ENCODE measurements at regions not wholly inside any gene's neighbourhood (a gene's known extent, or its start where the extent isn't known, plus 50 kb on each side); places are given as distances from the start of the nearest gene placed in this dataset.

DNA sequence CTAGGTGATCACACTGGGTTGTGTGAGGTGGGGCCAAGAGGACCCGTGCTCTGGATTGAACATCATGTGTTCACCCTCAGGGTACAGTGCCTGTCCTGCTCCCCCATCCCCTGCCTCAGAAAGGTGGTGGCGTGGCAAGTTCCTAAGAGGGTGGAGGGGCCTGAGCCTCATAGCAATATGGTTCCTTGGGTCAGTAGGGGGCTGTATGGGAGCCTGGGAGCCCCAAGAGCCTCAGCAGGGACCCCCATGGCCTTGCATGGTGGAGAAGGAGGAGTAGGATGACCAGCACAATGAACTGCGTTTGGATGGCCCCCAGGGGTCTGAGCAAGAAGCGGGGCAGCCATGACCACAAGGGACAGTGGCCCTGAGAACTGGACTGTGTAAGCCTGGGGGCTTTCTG lies 89.6 kb upstream of the SHB start:
- no peak for DNase-seq (ENCODE audit: low read depth in 2 of 2)

DNA sequence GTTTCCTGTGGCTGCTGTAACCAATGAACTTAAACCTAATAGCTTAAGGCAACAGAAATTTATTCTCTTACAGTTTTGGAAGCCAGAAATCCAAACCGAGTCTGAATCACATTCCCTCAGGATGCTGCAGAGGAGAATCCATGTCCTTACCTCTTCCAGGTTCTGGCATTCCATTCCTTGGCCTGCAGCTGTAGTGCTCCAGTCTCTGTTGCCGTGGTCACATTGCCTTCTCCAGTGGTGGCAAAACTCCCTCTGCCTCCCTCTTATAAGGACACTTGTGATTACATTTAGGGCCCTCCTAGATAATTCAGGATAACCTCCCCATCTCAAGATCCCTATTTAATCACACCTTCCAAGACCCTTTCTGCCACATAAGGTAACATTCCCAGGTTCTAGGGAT lies 88.7 kb upstream of the SHB start:
- DNase-seq (ENCODE audit: low read depth in 2 of 2), result no peak

DNA sequence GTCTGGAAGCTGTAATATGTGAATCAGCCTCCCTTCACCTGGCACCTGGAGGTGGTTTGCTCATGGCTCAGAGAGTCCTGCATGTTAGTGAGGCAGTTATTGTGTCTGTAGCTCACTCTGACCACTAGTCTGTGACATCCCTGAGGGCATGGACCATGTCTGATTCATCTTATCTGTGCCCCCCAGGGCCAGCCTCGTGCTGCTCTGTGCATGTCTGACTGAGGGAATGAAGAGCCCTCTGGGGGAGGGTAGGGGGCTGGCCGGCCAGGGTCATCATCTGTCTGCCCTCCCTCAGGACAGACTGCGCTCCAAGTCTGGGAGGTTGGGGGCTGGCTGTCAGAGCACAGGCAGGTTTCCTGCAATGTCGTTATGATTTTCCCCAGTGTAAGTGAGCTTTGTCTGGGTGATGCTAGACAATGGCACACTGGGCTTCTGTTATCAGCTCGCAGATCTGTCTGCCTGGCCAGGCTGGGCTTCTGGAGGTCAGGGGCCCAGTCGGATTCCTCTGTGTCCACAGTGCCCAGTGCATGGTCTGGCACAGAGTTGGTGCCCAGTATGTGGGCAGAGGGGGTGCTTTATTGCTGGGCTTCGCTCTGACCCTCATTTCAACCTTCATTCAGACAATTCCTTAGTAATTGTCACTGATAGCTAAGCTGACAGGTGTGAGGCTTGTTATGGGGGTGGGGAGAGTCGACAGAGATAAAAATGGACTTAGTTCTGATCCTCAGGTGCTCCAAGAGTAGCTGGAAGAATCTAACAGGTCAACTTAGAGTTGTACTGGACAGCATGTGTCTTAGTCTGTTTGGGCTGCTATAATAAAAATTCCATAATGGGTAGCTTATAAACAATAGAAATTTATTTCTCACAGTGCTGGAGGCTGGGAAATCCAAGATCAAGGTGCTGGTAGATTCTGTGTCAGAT lies 85.7 kb upstream of the SHB start:
- no peak for DNase-seq (ENCODE audit: low read depth in 2 of 2)

DNA sequence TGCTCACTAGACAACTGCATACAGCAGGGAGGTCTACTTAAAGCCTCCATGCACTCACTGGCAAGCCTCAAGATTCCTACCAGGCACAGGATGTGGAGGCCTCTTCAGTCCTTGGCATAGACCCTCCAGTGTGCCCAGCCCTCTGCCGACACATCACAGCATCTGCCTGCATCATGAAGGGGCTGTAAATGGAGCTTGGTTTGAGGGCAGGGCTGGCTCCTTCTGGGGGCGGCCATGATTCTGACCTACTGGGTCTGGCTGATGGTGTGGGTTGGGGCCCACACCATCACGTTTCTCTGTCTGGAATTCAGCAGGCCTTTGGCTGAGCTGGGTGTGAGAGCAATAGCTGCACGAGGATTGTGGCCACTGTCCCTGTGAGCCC lies 84.9 kb upstream of the SHB start:
- DNase-seq (ENCODE audit: low read depth in 2 of 2), result no peak

- no peak for DNase-seq (ENCODE audit: low read depth in 2 of 2)
Measured at GRCh38 chr9:38153152-38153909, 84.3 kb upstream of the SHB start.

GRCh38 chr9:38149647-38150046 lies 80.6 kb upstream of the SHB start:
- no peak for DNase-seq (ENCODE audit: low read depth in 2 of 2)

DNA sequence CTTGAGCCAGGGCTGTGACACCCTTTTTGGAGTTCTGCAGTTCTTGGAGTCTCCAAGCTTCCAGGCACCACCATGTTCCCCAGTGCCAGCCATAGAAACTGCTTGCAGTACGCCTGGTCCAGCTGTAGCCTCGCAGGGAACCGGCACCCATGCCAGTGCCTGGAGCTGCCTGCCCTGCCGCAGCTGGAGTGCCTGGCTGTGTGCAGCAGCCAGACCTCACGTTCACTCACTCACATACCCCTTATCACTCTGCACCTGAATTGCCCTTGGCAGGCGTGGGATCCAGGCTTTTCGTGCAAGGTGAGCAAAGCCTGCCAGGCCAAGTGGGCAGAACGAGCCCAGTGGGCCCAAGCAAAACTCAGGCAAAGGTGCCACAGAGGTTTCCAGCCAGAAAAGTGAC lies 77.8 kb upstream of the SHB start:
- no peak for DNase-seq (ENCODE audit: low read depth in 2 of 2)

DNA sequence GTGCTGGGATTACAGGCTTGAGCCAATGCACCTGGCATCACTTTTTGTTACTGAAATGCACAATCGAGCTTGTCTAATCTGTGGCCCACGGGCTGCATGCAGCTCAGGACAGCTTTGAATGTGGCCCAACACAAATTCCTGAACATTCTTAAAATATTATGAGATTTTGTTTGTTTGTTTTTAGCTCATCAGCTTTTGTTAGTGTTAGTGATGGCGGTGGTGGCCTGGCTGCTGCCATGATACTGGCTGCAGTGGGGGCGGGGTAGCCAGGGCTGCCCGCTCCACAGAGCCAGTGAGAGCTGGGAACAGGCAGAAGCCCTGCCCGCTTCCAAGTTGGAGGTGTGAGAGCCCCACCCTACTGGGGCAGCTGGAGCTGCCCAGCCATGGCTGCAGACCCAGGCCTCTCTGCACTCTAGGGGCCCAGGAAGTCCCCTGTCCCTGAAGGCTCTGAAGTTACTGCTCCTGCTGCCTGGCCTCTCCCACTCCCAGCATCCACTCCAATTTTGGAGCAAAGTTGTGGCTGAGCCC lies 76.6 kb upstream of the SHB start:
- no peak for DNase-seq (ENCODE audit: low read depth in 2 of 2)

DNA sequence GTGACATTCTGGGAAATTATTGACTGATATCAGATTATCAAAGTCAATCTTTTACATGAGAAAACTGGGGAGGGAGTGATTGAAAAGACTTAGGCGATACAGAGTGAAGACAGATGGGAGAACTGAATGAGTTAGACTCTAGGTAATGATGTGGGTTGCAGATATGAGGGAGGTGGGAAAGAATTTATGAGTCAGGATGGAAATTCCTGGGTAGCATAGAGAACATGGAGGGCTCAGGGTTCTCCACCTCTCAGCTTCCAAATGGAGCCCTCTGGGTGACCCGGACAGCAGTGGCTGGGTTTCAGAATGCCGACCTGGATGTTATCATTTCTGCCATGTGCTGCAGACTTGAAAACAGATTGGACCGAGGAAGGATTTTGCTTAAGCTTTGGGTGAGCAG lies 75.4 kb upstream of the SHB start:
- no peak for DNase-seq (ENCODE audit: low read depth in 2 of 2)

GRCh38 chr9:38141746-38142591 lies 72.9 kb upstream of the SHB start:
- DNase-seq (ENCODE audit: low read depth in 2 of 2), result no peak

DNA sequence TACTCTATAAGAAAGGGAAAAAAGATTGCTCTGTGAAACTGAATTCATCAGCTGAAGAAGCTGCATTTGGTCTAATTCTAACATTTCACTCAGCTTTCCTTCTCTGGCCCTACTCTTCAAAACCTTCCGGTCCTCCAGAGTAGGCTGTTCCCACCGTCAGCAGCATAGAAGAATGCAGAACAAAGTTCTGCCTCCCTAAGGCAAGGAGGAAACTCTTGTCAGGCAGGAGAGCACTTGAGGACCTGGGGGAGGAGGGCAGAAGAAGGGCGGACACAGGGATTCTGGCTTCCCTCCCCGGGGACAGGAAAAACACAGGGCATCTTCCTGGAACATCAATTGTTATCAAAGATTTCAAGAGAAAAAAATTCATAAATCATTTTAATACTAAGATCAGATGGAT lies 69.2 kb upstream of the SHB start:
- no peak for DNase-seq (ENCODE audit: low read depth in 2 of 2)

- no peak for DNase-seq (ENCODE audit: low read depth in 2 of 2)
Measured at GRCh38 chr9:38137342-38137741, 68.3 kb upstream of the SHB start.

GRCh38 chr9:38136386-38136785 lies 67.4 kb upstream of the SHB start:
- no peak for DNase-seq (ENCODE audit: low read depth in 2 of 2)

- DNase-seq (ENCODE audit: low read depth in 2 of 2), result no peak
Measured at GRCh38 chr9:38134611-38135237, 65.7 kb upstream of the SHB start.

DNA sequence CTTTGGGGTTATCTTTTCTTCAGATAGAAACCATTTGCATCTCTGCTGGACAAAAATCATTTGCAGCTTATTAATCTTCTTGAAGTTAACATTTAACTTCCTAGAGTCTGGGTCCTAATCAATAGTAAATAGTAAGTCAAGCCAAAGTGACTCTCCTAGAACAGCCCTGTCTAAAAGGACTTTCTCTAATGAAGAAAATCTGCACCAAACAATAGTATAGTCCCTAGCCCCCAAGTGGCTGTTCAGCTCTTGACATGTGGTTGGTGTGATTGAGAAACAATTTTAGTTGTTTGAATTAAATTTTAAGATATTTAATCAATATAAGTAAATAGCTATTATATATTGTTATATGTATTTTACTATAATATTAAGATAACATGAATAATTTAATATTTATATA lies 64.6 kb upstream of the SHB start:
- DNase-seq (ENCODE audit: low read depth in 2 of 2), result no peak

GRCh38 chr9:38132956-38133355 lies 63.9 kb upstream of the SHB start:
- no peak for DNase-seq (ENCODE audit: low read depth in 2 of 2)

GRCh38 chr9:38131729-38132128 lies 62.7 kb upstream of the SHB start:
- DNase-seq (ENCODE audit: low read depth in 2 of 2), result no peak

GRCh38 chr9:38130724-38131123 lies 61.7 kb upstream of the SHB start:
- DNase-seq (ENCODE audit: low read depth in 2 of 2), result no peak

GRCh38 chr9:38129366-38129765 lies 60.3 kb upstream of the SHB start:
- DNase-seq (ENCODE audit: low read depth in 2 of 2), result no peak

DNA sequence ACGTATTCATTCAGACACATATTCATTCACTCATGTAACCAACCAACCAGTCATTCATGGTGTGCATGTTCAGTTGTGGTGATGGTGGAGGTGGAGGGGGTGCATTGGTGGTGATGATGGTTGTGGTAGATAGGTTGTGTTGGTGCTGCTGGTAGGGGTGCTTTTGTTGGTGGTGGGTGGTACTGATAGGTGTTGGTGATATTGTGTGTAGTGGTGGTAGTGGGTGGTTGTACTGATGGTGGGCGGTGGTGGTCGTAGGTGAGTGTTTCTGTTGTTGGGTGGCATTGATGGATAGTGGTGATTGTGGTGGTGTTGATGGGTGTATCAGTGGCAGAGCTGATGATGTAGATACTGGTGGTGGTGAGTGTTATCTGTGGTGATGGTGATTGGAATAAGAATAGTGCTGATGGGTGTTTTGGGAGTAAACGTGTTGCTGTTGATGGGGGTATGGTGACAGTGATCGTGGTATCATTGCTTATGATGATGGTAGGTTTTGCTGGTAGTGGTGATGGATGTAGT lies 59.8 kb upstream of the SHB start:
- DNase-seq (ENCODE audit: low read depth in 2 of 2), result no peak

DNA sequence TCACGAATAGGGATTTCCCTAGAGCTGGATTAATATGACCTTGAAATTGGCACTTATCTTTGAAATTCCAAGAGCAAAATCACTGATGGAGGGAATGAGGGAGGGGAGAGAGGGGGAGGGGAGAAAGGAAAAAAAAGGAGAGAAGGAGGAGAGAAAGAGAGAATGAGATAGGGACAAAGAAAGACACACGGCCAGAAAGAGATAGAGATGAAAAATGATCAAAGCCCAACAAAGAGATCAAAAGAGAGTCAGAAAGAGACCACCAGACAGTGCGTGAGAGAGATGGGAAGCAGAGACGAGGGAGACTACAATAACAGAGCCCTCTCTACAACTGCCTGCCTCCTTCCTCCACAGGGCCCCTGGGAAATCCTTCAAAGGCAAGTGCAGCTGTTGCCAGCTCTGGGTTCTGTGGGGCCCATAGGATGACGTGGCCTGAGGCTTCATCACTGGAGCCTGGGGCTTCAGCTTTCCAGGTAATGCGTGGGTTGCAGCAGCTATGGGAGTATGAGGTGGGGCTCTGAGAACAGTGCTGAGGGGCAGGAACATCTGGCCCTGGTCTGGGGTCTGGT lies 58.3 kb upstream of the SHB start:
- no peak for DNase-seq (ENCODE audit: low read depth in 2 of 2)
